Ovary (tissue), 3 donors: ENCODE measurements at regions not wholly inside any gene's neighbourhood (a gene's known extent, or its start where the extent isn't known, plus 50 kb on each side); places are given as distances from the start of the nearest gene placed in this dataset.

ENCODE experiments used
- EP300 ChIP-seq: sonication (generic); formaldehyde crosslinking; IDR thresholded peaks from one replicate; pipeline ENCODE4 v1.6.1; 2017; ENCODE audit warnings: antibody characterized with exemption
- POLR2A ChIP-seq: fragments of 450-650 bp; IDR thresholded peaks from one replicate; pipeline ENCODE4 v1.6.1; 2017; ENCODE audit warnings: antibody characterized with exemption, mild to moderate bottlenecking, moderate library complexity
- TF ChIP-seq, protein P1 (sequence below), 3 donors: fragments of 450-650 bp in 2 of 3; fragments of 200-600 bp in 1 of 3; IDR thresholded peaks; one replicate each; pipeline versions ENCODE4 v1.5.1 to v1.8.0; 2016 to 2022; ENCODE audit warnings: antibody characterized with exemption in 3 of 3, mild to moderate bottlenecking in 1 of 3
- donor health status: DM: no; HTN: no; CAD: no.

DNA sequence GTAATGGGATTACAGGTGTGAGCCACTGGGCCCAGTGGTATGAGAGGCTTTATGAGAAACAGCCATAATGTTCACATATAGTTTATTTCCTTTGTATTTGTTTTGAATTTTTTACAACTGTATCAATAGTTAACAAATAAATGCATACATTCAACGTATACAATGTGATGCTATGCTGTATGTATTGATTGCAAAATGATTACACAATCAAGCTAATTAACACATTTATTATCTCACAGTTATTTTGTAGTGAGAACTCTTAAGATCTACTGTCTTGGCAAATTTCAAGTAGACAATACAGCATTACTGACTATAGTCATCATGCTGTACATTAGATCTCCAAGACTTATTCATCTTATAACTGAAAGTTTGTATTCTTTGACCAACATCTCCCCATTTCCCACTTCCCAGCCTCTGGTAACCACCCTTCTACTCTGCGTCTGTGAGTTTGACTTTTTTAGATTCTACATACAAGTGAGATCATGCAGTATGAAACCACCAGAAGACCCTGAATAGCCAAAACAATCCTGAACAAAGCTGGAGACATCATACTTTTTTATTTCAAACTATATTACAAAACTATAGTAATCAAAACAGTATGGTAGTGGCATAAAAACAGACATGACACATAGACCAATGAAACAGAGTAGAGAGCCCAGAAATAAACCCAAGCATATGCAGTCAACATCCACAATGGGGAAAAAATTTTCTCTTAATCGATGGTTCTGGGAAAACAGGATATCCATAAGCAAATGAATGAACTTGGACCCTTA, 157.2 kb upstream of the RREB1 start:
- TF ChIP-seq POLR2A (no peak), EP300 (no peak)
- TF ChIP-seq, protein P1, sequence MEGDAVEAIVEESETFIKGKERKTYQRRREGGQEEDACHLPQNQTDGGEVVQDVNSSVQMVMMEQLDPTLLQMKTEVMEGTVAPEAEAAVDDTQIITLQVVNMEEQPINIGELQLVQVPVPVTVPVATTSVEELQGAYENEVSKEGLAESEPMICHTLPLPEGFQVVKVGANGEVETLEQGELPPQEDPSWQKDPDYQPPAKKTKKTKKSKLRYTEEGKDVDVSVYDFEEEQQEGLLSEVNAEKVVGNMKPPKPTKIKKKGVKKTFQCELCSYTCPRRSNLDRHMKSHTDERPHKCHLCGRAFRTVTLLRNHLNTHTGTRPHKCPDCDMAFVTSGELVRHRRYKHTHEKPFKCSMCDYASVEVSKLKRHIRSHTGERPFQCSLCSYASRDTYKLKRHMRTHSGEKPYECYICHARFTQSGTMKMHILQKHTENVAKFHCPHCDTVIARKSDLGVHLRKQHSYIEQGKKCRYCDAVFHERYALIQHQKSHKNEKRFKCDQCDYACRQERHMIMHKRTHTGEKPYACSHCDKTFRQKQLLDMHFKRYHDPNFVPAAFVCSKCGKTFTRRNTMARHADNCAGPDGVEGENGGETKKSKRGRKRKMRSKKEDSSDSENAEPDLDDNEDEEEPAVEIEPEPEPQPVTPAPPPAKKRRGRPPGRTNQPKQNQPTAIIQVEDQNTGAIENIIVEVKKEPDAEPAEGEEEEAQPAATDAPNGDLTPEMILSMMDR (IDR thresholded peaks at IDR 0.05): no peak
